Tibial artery (tissue), 4 donors: ENCODE measurements at regions not wholly inside any gene's neighbourhood (a gene's known extent, or its start where the extent isn't known, plus 50 kb on each side); places are given as distances from the start of the nearest gene placed in this dataset.
"Not testable (repeated sequence)": the region's sequence is repeated elsewhere in the genome, so short reads cannot be mapped to it uniquely, and the experiment has no call there.

Experiments
- DNase-seq, 2 donors: peaks; one replicate each; pipeline ENCODE4 v3.0.0-alpha.2; 2019
- H3K27ac ChIP-seq, 2 donors: fragments of 200-600 bp; sonication (generic) in 1 of 2; 1 replicate in 1 of 2; 2 replicates in 1 of 2; pipeline ENCODE4 v1.5.1; 2018 to 2019; ENCODE audit warnings: mild to moderate bottlenecking in 1 of 2
- H3K27me3 ChIP-seq, 2 donors: fragments of 200-600 bp; sonication (generic) in 1 of 2; one replicate each; pipeline versions ENCODE4 v1.5.1 to v1.6.0; 2016 to 2019
- H3K36me3 ChIP-seq, 3 donors: fragments of 200-600 bp; sonication (generic) in 2 of 3; one replicate each; pipeline ENCODE4 v1.5.1; 2016 to 2019; ENCODE audit warnings: mild to moderate bottlenecking in 2 of 3
- H3K4me1 ChIP-seq, 4 donors: fragments of 200-600 bp; sonication (generic) in 2 of 4; 1 replicate in 3 of 4; 2 replicates in 1 of 4; pipeline ENCODE4 v1.5.1; 2016 to 2019
- H3K4me3 ChIP-seq, 2 donors: fragments of 200-600 bp; sonication (generic) in 1 of 2; 1 replicate in 1 of 2; 2 replicates in 1 of 2; pipeline ENCODE4 v1.5.1; 2018 to 2019; ENCODE audit warnings: mild to moderate bottlenecking in 2 of 2
- H3K9me3 ChIP-seq, 3 donors: fragments of 200-600 bp; sonication (generic) in 1 of 3; one replicate each; pipeline ENCODE4 v1.5.1; 2016 to 2019
- CTCF ChIP-seq, 2 experiments: fragments of 200-600 bp in 1 of 2; fragments of 450-650 bp in 1 of 2; IDR thresholded peaks; one replicate each; pipeline ENCODE4 v1.5.1; 2017 to 2019; ENCODE audit warnings: antibody characterized with exemption in 2 of 2, mild to moderate bottlenecking in 1 of 2, moderate library complexity in 1 of 2
- intact Hi-C: fragments of 100-400 bp; cut with DNase I; formaldehyde crosslinking; loops from one replicate; pipeline ENCODE4 v1.15.0; 2023; ENCODE audit warnings: low total_unique reads

GRCh38 chr18:1124495-1124894 lies 219.8 kb downstream of the ADCYAP1 start:
- H3K36me3 ChIP-seq: no peaks in the 10 kb centered on the region
- H3K4me3 ChIP-seq: no peak overlapping the region
- no peaks in the 10 kb centered on the region for H3K9me3 ChIP-seq
- TF ChIP-seq CTCF (IDR thresholded peaks at IDR 0.05): no peak
- no peaks in the 10 kb centered on the region for H3K4me1 ChIP-seq
- intact Hi-C loops: no loop called here
- H3K27me3 ChIP-seq: no peaks in the 10 kb centered on the region
- DNase-seq: no peak
- no peak overlapping the region for H3K27ac ChIP-seq

- no peaks in the 10 kb centered on the region for H3K27me3 ChIP-seq
- no peak overlapping the region for H3K4me3 ChIP-seq
- TF ChIP-seq CTCF (IDR thresholded peaks at IDR 0.05): no peak
- no peaks in the 10 kb centered on the region for H3K36me3 ChIP-seq
- no peaks in the 10 kb centered on the region for H3K9me3 ChIP-seq
- no peak for DNase-seq
- no peak overlapping the region for H3K27ac ChIP-seq
- no peaks in the 10 kb centered on the region for H3K4me1 ChIP-seq
- intact Hi-C loops: no loop called here
Observed at GRCh38 chr18:1133541-1133940, 228.9 kb downstream of the ADCYAP1 start.

DNA sequence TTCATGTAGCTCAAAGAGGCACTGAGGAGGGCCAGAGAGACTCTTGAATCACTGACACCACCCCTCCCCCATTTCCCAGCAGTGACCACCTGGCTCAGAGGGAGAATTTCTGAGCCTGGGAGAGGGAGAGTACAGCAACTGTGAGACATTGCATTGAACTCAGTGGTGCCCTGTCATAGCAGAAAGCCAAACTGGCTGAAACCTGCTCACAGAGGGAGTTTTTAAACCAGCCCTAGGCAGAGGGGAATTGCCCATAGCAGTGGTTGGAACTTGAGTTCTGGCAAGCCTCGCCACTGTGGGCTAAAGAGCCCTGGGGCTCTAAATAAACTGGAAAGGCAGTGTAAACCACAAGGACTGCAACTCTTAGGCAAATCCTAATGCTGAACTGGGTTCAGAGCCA lies 243.1 kb downstream of the ADCYAP1 start:
- no peak for TF ChIP-seq CTCF (IDR thresholded peaks at IDR 0.05)
- Histone ChIP-seq H3K27me3 (no peaks in the 10 kb centered on the region), H3K4me1 (no peaks in the 10 kb centered on the region), H3K4me3 (no peak overlapping the region), H3K27ac (no peak overlapping the region), H3K9me3 (peaks cover 0 to 6% (median 4%) of the 10 kb centered on the region in 3 donors), H3K36me3 (no peaks in the 10 kb centered on the region)
- intact Hi-C loops: no loop called here
- DNase-seq: no peak

DNA sequence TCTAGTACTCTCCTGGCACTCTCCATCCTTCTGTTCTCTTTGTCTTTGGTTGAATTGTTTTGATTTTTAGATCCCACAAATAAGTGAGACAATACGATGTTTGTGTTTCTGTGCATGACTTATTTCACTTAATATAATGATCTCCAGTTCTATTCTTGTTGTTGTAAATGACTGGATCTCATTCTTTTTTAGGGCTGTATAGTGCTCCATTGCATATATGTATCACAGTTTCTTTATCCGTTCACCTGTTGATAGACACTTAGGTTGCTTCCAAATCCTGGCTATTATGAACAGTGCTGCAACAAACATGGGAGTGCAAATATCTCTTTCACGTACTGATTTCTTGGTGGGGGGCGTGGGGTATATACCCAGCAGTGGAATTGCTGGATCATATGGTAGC lies 245.0 kb downstream of the ADCYAP1 start:
- TF ChIP-seq CTCF (IDR thresholded peaks at IDR 0.05): no peak
- intact Hi-C loops: no loop called here
- Histone ChIP-seq H3K27me3 (no peaks in the 10 kb centered on the region), H3K36me3 (no peaks in the 10 kb centered on the region), H3K4me1 (no peaks in the 10 kb centered on the region), H3K4me3 (no peak overlapping the region), H3K27ac (no peak overlapping the region), H3K9me3 (no peaks in the 10 kb centered on the region)
- DNase-seq: no peak

DNA sequence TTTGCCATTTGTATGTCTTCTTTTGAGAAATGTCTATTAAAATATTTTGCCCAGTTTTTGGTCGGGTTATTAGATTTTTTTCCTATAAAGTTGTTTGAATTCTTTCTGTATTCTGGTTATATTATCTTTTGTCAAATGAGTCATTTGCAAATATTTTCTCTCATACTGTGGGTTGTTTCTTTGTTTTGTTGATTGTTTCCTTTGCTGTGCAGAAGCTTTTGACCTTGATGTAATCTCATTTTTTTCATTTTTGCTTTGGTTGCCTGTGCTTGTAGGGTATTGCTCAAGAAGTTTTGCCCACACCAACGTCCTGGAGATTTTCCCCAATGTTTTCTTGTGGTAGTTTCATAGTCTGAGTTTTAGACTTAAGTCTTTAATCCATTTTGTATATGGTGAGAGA lies 245.7 kb downstream of the ADCYAP1 start:
- Histone ChIP-seq H3K4me1 (no peaks in the 10 kb centered on the region), H3K4me3 (no peak overlapping the region), H3K36me3 (no peaks in the 10 kb centered on the region), H3K27me3 (no peaks in the 10 kb centered on the region), H3K9me3 (no peaks in the 10 kb centered on the region), H3K27ac (no peak overlapping the region)
- TF ChIP-seq CTCF (IDR thresholded peaks at IDR 0.05): no peak
- intact Hi-C loops: no loop called here
- DNase-seq: no peak

GRCh38 chr18:1152958-1153357 lies 248.3 kb downstream of the ADCYAP1 start:
- H3K4me3 ChIP-seq, H3K27ac ChIP-seq, H3K36me3 ChIP-seq, DNase-seq, intact Hi-C loops, H3K27me3 ChIP-seq, H3K4me1 ChIP-seq, H3K9me3 ChIP-seq: not testable (repeated sequence)
